Peyer's patch (tissue), 4 donors: ENCODE measurements at regions not wholly inside any gene's neighbourhood (a gene's known extent, or its start where the extent isn't known, plus 50 kb on each side); places are given as distances from the start of the nearest gene placed in this dataset.

ENCODE experiments used
- DNase-seq, 3 donors: peaks; one replicate each; pipeline ENCODE4 v3.0.0-alpha.2; 2017 to 2019
- H3K27ac ChIP-seq, 4 donors: fragments of 200-600 bp; sonication (generic); one replicate each; pipeline ENCODE4 v1.5.1; 2016 to 2019
- H3K27me3 ChIP-seq, 2 donors: fragments of 200-600 bp; sonication (generic); one replicate each; pipeline ENCODE4 v1.5.1; 2019
- H3K36me3 ChIP-seq, 3 donors: fragments of 200-600 bp; sonication (generic); one replicate each; pipeline ENCODE4 v1.5.1; 2016 to 2019
- H3K4me1 ChIP-seq, 4 donors: fragments of 200-600 bp; sonication (generic); one replicate each; pipeline ENCODE4 v1.5.1; 2016 to 2019
- H3K4me3 ChIP-seq, 4 donors: fragments of 200-600 bp; sonication (generic); 1 replicate in 3 of 4; 2 replicates in 1 of 4; pipeline ENCODE4 v1.5.1; 2016 to 2019; ENCODE audit warnings: mild to moderate bottlenecking in 1 of 4
- H3K9me3 ChIP-seq, 4 donors: fragments of 200-600 bp; sonication (generic); one replicate each; pipeline ENCODE4 v1.5.1; 2016 to 2019; ENCODE audit warnings: mild to moderate bottlenecking in 1 of 4
- POLR2A ChIP-seq, 2 donors: fragments of 450-650 bp; IDR thresholded peaks; one replicate each; pipeline ENCODE4 v1.5.1; 2017; ENCODE audit warnings: antibody characterized with exemption in 2 of 2, mild to moderate bottlenecking in 2 of 2, moderate library complexity in 2 of 2
- TF ChIP-seq, protein P1 (sequence below), 6 experiments: fragments of 450-650 bp in 4 of 6; fragments of 200-600 bp in 2 of 6; sonication (generic) in 1 of 6; IDR thresholded peaks; one replicate each; pipeline ENCODE4 v1.5.1; 2017 to 2019; ENCODE audit warnings: antibody characterized with exemption in 6 of 6, mild to moderate bottlenecking in 3 of 6, moderate library complexity in 1 of 6

GRCh38 chr5:89470658-89471057, 587.7 kb upstream of the MEF2C start:
- no peak for DNase-seq
- TF ChIP-seq, protein P1, sequence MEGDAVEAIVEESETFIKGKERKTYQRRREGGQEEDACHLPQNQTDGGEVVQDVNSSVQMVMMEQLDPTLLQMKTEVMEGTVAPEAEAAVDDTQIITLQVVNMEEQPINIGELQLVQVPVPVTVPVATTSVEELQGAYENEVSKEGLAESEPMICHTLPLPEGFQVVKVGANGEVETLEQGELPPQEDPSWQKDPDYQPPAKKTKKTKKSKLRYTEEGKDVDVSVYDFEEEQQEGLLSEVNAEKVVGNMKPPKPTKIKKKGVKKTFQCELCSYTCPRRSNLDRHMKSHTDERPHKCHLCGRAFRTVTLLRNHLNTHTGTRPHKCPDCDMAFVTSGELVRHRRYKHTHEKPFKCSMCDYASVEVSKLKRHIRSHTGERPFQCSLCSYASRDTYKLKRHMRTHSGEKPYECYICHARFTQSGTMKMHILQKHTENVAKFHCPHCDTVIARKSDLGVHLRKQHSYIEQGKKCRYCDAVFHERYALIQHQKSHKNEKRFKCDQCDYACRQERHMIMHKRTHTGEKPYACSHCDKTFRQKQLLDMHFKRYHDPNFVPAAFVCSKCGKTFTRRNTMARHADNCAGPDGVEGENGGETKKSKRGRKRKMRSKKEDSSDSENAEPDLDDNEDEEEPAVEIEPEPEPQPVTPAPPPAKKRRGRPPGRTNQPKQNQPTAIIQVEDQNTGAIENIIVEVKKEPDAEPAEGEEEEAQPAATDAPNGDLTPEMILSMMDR (IDR thresholded peaks at IDR 0.05): no peak
- TF ChIP-seq POLR2A (IDR thresholded peaks at IDR 0.05): no peak
- no peaks in the 10 kb centered on the region for H3K36me3 ChIP-seq

DNA sequence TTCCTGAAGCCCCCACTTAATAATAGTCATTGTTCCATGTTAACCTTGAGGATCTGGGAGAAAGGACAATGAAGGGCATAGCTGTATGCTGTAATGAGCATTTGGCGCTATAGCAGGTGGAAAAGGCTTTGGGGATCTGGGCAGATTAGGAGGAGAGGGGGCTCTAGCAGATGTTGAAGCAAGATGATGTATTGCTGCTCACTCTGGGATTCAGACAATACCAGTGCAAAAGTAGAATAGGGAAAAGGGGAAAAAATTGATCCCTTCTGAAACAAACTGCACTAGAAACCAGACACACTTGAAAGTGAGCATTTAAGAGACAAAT, 575.3 kb upstream of the MEF2C start:
- Histone ChIP-seq H3K4me3 (no peak overlapping the region), H3K36me3 (no peaks in the 10 kb centered on the region), H3K27ac (no peak overlapping the region), H3K27me3 (no peaks in the 10 kb centered on the region), H3K4me1 (no peaks in the 10 kb centered on the region), H3K9me3 (no peaks in the 10 kb centered on the region)
- TF ChIP-seq, protein P1 (IDR thresholded peaks at IDR 0.05): no peak
- TF ChIP-seq POLR2A (IDR thresholded peaks at IDR 0.05): no peak
- DNase-seq: no peak

More at GRCh38 chr5:89470658-89471057, 587.7 kb upstream of the MEF2C start:
- Histone ChIP-seq H3K27ac (no peak overlapping the region), H3K4me3 (no peak overlapping the region), H3K27me3 (no peaks in the 10 kb centered on the region), H3K4me1 (no peaks in the 10 kb centered on the region), H3K9me3 (no peaks in the 10 kb centered on the region)

DNA sequence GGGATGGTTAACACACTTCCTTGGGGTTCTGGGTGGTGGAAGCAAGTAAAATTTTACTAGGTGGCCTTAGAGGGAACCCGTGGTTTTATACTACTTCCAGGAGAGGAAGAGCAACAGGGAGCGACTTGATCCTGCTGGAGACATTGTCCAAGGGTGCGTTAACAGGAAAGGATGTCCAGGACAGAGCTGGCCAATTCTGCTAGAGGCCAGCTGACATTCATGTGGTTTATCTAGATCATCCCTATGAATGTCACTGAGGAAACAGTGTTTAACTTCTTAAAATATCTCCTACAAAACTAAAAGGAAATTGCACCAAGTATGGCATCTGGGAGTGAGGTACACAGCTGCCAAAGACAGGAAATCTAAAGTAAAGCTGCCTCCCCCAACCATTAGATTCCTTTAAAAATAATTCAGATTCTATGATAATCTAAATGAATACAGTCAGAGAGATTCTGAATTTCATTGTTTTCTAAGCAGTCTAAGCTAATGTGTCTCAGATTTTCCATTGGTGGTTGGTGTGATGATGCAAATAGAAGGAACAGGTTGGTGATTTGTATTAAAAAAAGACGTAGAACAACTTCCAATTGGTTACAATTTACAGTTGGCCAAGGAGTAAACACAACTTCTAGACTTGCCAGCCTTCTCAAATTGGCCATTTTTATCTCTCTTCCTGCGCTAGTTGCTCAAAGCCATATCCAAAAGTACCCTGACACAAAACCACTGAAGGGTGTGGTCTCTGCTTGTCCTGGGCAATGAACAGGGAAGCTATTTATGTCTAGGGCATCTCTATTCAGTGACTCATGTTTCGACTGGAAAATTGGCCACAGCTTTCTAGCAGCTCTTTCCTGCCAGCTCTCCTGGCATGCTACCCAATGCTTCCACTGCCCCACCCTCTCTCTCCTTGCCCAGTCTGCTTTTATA, 574.7 kb upstream of the MEF2C start:
- Histone ChIP-seq H3K9me3 (no peaks in the 10 kb centered on the region), H3K27me3 (no peaks in the 10 kb centered on the region), H3K4me3 (no peak overlapping the region), H3K4me1 (no peaks in the 10 kb centered on the region), H3K36me3 (no peaks in the 10 kb centered on the region), H3K27ac (no peak overlapping the region)
- no peak for DNase-seq
- TF ChIP-seq POLR2A (IDR thresholded peaks at IDR 0.05): no peak
- TF ChIP-seq, protein P1 (IDR thresholded peaks at IDR 0.05): no peak

DNA sequence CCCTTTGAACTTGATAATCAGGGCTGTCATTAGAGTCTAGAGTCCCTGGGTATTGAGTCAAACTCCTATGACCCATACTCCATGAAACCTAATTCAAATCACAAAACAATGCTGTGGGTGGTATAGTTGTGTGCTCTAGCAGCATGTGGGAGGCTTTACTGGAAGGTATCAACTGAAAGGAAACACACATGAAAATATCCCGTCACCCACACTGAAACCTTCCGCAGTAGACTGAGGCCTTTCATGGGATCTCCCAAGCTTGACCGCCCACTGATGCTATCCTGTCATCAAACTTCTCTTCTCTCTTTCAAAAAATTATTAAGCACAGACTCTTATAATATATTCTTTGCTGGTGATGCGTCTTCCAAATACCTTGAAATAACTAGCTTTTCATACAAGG, 569.1 kb upstream of the MEF2C start:
- DNase-seq: no peak
- Histone ChIP-seq H3K4me1 (no peaks in the 10 kb centered on the region), H3K27me3 (no peaks in the 10 kb centered on the region), H3K9me3 (no peaks in the 10 kb centered on the region), H3K36me3 (no peaks in the 10 kb centered on the region), H3K27ac (no peak overlapping the region), H3K4me3 (no peak overlapping the region)
- TF ChIP-seq, protein P1 (IDR thresholded peaks at IDR 0.05): no peak
- no peak for TF ChIP-seq POLR2A (IDR thresholded peaks at IDR 0.05)

DNA sequence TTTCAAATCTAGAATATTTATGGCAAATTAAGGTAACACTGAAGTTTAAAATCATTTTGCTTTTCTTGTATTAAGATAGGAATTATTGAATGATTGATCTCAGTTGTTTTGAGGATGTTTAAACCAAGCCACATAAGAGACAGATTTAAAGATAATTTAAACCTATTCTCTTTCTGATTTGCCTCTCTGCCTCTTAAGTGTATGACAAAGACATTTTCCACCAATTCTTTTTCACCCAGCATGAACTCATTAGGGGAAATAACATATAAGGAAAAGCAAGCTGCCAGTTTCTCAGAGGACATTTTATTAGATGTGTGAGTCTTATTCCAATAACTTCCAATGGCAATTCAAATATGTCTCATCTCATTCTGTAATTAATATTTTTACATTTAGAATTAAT, 568.3 kb upstream of the MEF2C start:
- Histone ChIP-seq H3K27ac (no peak overlapping the region), H3K4me1 (no peaks in the 10 kb centered on the region), H3K4me3 (no peak overlapping the region), H3K36me3 (no peaks in the 10 kb centered on the region), H3K27me3 (no peaks in the 10 kb centered on the region), H3K9me3 (no peaks in the 10 kb centered on the region)
- no peak for DNase-seq
- TF ChIP-seq, protein P1 (IDR thresholded peaks at IDR 0.05): no peak
- no peak for TF ChIP-seq POLR2A (IDR thresholded peaks at IDR 0.05)
